PFSK-1 (cell line): ENCODE measurements at regions not wholly inside any gene's neighbourhood (a gene's known extent, or its start where the extent isn't known, plus 50 kb on each side); places are given as distances from the start of the nearest gene placed in this dataset.

Source experiments
- FOXP2 ChIP-seq: optimal IDR thresholded peaks from 2 replicates; pipeline ENCODE3; 2011; ENCODE audit warnings: borderline replicate concordance, control low read depth, inconsistent platforms; ENCODE audit not compliant: insufficient read depth; ENCODE audit errors: extremely low read length, extremely low read depth
- POLR2AphosphoS5 ChIP-seq: IDR thresholded peaks from 2 replicates; pipeline ENCODE4 v1.6.1; 2012; ENCODE audit warnings: low read depth, mild to moderate bottlenecking, control low read depth, low read length, moderate library complexity
- SIN3A ChIP-seq: IDR thresholded peaks from 2 replicates; pipeline ENCODE4 v1.6.1; 2012; ENCODE audit warnings: mild to moderate bottlenecking, low read length, moderate library complexity, borderline replicate concordance; ENCODE audit not compliant: insufficient read depth
- TAF1 ChIP-seq: IDR thresholded peaks from 2 replicates; pipeline ENCODE4 v1.6.1; 2012; ENCODE audit warnings: low read length, control low read depth, borderline replicate concordance; ENCODE audit not compliant: insufficient read depth
- TF ChIP-seq, protein P1 (sequence below), 2 experiments: IDR thresholded peaks; 2 replicates each; pipeline versions ENCODE4 v1.6.1 to v1.8.0; 2011 to 2012; ENCODE audit warnings: low read depth in 2 of 2, low read length in 2 of 2, control low read depth in 1 of 2, inconsistent platforms in 1 of 2, mild to moderate bottlenecking in 1 of 2, moderate library complexity in 1 of 2; ENCODE audit not compliant: insufficient read depth in 1 of 2

DNA sequence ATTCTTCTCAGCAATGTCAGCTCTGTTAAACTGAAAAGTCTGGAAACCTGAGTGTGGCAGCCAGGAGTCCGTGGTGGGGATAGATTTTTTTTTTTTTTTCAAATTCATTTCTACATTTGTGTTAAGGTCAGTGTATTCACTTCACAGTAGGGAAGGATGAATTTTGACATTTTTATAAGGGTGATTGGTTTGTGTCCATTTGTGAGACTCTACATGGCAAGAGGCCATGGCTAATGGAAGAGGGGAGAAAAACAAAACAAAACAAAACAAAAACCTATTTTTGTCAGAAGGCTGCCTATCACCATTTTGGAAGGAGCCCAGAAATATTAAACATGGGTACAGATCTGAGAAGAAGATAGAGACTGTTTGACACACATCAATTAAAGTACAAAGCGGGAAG, 176.1 kb downstream of the RMST start:
- no peak for TF ChIP-seq POLR2AphosphoS5
- TF ChIP-seq, protein P1, sequence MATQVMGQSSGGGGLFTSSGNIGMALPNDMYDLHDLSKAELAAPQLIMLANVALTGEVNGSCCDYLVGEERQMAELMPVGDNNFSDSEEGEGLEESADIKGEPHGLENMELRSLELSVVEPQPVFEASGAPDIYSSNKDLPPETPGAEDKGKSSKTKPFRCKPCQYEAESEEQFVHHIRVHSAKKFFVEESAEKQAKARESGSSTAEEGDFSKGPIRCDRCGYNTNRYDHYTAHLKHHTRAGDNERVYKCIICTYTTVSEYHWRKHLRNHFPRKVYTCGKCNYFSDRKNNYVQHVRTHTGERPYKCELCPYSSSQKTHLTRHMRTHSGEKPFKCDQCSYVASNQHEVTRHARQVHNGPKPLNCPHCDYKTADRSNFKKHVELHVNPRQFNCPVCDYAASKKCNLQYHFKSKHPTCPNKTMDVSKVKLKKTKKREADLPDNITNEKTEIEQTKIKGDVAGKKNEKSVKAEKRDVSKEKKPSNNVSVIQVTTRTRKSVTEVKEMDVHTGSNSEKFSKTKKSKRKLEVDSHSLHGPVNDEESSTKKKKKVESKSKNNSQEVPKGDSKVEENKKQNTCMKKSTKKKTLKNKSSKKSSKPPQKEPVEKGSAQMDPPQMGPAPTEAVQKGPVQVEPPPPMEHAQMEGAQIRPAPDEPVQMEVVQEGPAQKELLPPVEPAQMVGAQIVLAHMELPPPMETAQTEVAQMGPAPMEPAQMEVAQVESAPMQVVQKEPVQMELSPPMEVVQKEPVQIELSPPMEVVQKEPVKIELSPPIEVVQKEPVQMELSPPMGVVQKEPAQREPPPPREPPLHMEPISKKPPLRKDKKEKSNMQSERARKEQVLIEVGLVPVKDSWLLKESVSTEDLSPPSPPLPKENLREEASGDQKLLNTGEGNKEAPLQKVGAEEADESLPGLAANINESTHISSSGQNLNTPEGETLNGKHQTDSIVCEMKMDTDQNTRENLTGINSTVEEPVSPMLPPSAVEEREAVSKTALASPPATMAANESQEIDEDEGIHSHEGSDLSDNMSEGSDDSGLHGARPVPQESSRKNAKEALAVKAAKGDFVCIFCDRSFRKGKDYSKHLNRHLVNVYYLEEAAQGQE (IDR thresholded peaks at IDR 0.05; ENCODE audit: insufficient read depth in 1 of 2, low read depth in 2 of 2, low read length in 2 of 2): no peak
- no peak for TF ChIP-seq SIN3A
- no peak for TF ChIP-seq TAF1
- no peak for TF ChIP-seq FOXP2
